GM21576 (cell line): ENCODE measurements at regions not wholly inside any gene's neighbourhood (a gene's known extent, or its start where the extent isn't known, plus 50 kb on each side); places are given as distances from the start of the nearest gene placed in this dataset.
A peak's percentile ranks its signal among the peaks of the same experiment; 100 is the strongest.

Experiments
- ATAC-seq: cut with Tn5 transposase; IDR thresholded peaks from one replicate; pipeline ENCODE4 v1.9.1; 2021; ENCODE audit warnings: mild to moderate bottlenecking, moderate library complexity; ENCODE audit not compliant: unreplicated experiment

- no peak for ATAC-seq
Observed at GRCh38 chr14:89630101-89630829, 213.2 kb upstream of the FOXN3 start.

GRCh38 chr14:89629383-89629782, 212.3 kb upstream of the FOXN3 start:
- no peak for ATAC-seq

- ATAC-seq = no peak
Observed at GRCh38 chr14:89628521-89628920, 211.5 kb upstream of the FOXN3 start.

- ATAC-seq = no peak
Observed at GRCh38 chr14:89626233-89626806, 209.3 kb upstream of the FOXN3 start.

GRCh38 chr14:89625731-89626232, 208.7 kb upstream of the FOXN3 start:
- ATAC-seq = no peak

- no peak for ATAC-seq
Observed at GRCh38 chr14:89625244-89625713, 208.2 kb upstream of the FOXN3 start.

GRCh38 chr14:89624500-89625156, 207.6 kb upstream of the FOXN3 start:
- no peak for ATAC-seq

DNA sequence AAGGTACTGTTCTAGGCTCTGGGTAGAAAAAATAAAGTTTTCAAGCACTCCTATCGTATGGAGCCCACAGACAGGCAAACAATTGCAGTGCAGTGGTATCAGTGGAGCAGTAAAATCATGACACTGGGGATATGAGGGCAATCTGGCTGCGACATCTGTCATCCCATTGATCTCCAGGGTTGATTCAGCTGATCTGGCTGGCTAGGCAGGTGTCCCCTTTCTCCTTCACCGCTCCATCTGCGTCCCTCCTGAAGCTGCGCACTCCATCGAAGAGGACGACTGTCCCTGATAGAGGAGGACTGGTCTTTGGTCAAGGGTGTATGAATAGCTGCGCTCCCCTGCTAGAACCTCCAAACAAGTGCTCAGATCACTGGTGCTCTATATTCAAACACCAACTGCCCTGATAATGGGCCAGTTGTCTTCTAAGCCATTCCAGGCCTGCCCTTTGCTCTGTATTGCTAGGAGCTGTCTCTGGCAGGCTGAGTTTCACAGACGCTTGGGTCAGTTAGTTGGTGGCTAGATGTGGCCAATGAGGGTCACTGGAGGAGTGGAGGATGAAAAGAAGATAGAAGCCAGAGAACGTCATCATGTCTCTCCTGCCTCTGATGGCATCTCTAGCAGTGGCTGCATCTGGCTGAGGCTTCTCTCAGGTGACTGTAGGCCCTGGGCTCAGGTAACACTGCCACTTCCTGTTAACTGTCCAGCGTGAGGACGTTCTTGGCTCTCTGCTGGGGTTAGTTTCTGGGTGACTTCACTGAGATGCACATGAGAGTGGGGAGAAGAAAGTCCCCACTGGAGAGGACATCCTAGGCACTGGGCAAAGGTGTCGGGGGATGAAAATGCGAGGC, 205.0 kb upstream of the FOXN3 start:
- no peak for ATAC-seq

GRCh38 chr14:89621009-89621421, 204.0 kb upstream of the FOXN3 start:
- ATAC-seq = no peak

- ATAC-seq = no peak
Observed at GRCh38 chr14:89620436-89620835, 203.4 kb upstream of the FOXN3 start.

- no peak for ATAC-seq
Observed at GRCh38 chr14:89619596-89619995, 202.6 kb upstream of the FOXN3 start.

- ATAC-seq = peak; percentile 50
Observed at GRCh38 chr14:89618811-89619551, 201.9 kb upstream of the FOXN3 start.

- ATAC-seq = no peak
Observed at GRCh38 chr14:89618330-89618708, 201.3 kb upstream of the FOXN3 start.

DNA sequence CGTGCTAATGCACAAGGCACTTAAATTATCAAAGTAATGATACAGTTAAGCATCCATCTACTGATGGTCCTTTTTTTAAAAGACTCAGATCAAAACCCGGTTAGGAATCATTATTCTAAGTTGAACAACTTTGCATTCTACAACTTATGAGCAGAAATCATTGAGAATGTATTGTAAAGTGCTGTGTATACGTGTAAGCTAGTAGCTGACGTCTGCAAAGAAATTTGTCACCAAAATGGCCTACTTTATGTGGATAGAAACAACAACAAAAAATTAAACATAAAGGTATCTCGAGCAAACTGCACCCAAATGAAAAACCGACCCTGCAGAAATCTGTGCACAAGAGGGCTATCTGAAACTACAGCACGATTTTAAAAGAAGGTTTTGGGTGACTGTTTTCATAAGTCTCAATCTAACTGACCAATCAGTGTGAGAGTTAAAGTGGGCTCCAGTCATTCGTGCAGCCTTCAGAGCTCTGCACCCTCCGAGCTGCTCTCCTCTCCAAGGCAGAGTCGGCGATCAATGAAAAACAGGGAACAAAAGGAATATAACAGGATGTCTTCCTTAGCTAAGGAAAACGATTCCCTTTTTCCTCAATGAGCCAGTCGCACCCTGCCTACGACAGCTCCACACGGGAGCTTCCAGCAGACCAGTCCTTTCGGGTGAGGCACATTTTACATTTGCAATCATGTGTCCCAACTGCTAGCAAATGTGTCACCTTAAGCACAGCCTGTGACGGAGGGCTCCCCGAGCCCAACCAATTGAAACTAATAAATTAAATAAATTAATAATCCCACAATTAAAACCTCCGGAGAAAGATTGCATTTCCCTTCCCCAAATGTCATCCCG, 200.7 kb upstream of the FOXN3 start:
- ATAC-seq = peak; percentile 19

GRCh38 chr14:89616852-89617341, 199.9 kb upstream of the FOXN3 start:
- peak; percentile 50 for ATAC-seq

GRCh38 chr14:89616425-89616824, 199.4 kb upstream of the FOXN3 start:
- ATAC-seq = no peak

- no peak for ATAC-seq
Observed at GRCh38 chr14:89615421-89615820, 198.4 kb upstream of the FOXN3 start.

DNA sequence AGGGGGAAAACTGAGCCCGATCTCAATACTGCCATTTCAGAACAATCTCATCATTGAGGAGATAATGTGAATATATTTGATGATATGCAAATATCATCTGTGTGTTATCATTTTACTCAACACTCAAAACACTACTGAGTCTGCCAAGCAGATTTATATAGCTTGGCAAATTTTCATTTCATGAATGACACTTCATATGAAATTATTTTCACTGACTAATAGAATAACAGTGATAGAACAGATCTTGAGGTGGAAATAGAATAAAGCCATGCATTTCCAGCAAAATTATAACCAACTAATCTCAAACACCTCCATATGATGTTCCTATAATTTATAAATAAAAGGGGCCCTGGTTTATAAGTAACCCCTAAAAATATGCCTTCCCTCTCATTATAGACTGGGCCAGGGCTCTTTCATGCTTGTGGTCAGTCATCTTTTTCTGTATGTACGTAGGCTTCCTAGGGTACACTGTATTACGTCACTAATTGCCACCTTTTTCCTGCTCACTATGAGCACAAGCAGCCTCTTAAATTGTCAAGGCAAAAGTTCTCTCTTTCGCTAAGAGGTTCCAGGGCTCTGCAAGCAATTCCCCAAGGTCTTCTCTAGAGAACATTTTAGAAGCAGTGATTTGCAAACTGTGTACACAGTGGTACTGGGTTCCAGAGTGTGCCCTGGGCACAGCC, 197.1 kb upstream of the FOXN3 start:
- no peak for ATAC-seq
